ENCODE measurements at regions not wholly inside any gene's neighbourhood (a gene's known extent, or its start where the extent isn't known, plus 50 kb on each side); places are given as distances from the start of the nearest gene placed in this dataset.
"Not testable (repeated sequence)": the region's sequence is repeated elsewhere in the genome, so short reads cannot be mapped to it uniquely, and the experiment has no call there.

GRCh38 chr3:26202169-26202568, 412.3 kb downstream of the OXSM start:
- WGBS: 87% methylated on average over 3 of the region's 3 CpGs
- Histone ChIP-seq H3K36me3 (ENCODE audit: insufficient read depth) (no peaks in the 10 kb centered on the region), H3K27ac (ENCODE audit: low read depth) (no peak overlapping the region), H3K4me3 (ENCODE audit: low read depth, low read length) (no peak overlapping the region), H3K4me1 (ENCODE audit: insufficient read depth) (no peaks in the 10 kb centered on the region)
- DNase-seq (ENCODE audit: extremely low spot score): no peak

DNA sequence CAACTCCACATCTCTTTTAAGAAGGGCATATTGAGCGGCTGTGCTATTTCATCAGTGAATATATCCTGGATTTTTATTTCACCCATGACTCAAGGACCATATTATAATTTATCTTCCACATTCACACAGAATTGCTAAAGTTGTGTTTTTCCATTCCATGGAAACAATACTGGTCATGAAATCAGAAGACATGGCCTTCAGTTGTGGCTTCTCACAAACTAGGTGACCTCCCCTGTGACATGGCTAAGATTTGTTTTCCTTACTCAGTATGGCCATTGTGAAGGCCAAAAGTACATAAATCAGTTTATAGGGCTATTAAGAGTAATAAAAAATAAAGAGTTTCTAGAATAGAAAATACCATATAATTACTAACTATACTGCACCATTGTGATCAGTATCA, 415.6 kb downstream of the OXSM start:
- Histone ChIP-seq H3K4me1 (ENCODE audit: insufficient read depth) (no peaks in the 10 kb centered on the region), H3K4me3 (ENCODE audit: low read depth, low read length) (no peak overlapping the region), H3K27ac (ENCODE audit: low read depth) (no peak overlapping the region), H3K36me3 (ENCODE audit: insufficient read depth) (no peaks in the 10 kb centered on the region)
- WGBS: 98% methylated on average over 1 of the region's 1 CpG
- no peak for DNase-seq (ENCODE audit: extremely low spot score)

- H3K4me1 ChIP-seq (ENCODE audit: insufficient read depth): no peaks in the 10 kb centered on the region
- H3K27ac ChIP-seq (ENCODE audit: low read depth): no peak overlapping the region
- H3K4me3 ChIP-seq (ENCODE audit: low read depth, low read length): no peak overlapping the region
- no peaks in the 10 kb centered on the region for H3K36me3 ChIP-seq (ENCODE audit: insufficient read depth)
- DNase-seq (ENCODE audit: extremely low spot score): no peak
- 62% methylated on average over 4 of the region's 4 CpGs for WGBS
Measured at GRCh38 chr3:26208201-26208600, 414.4 kb upstream of the LRRC3B start.

- H3K27ac ChIP-seq (ENCODE audit: low read depth): no peak overlapping the region
- no peak for DNase-seq (ENCODE audit: extremely low spot score)
- WGBS: 72% methylated on average over 2 of the region's 2 CpGs
- no peaks in the 10 kb centered on the region for H3K36me3 ChIP-seq (ENCODE audit: insufficient read depth)
- H3K4me1 ChIP-seq (ENCODE audit: insufficient read depth): no peaks in the 10 kb centered on the region
- H3K4me3 ChIP-seq (ENCODE audit: low read depth, low read length): no peak overlapping the region
Measured at GRCh38 chr3:26229801-26230200, 392.8 kb upstream of the LRRC3B start.

GRCh38 chr3:26233374-26233773, 389.2 kb upstream of the LRRC3B start:
- no peak for DNase-seq (ENCODE audit: extremely low spot score)
- Histone ChIP-seq H3K4me1 (ENCODE audit: insufficient read depth) (no peaks in the 10 kb centered on the region), H3K4me3 (ENCODE audit: low read depth, low read length) (no peak overlapping the region), H3K27ac (ENCODE audit: low read depth) (no peak overlapping the region), H3K36me3 (ENCODE audit: insufficient read depth) (no peaks in the 10 kb centered on the region)
- 94% methylated on average over 4 of the region's 4 CpGs for WGBS

DNA sequence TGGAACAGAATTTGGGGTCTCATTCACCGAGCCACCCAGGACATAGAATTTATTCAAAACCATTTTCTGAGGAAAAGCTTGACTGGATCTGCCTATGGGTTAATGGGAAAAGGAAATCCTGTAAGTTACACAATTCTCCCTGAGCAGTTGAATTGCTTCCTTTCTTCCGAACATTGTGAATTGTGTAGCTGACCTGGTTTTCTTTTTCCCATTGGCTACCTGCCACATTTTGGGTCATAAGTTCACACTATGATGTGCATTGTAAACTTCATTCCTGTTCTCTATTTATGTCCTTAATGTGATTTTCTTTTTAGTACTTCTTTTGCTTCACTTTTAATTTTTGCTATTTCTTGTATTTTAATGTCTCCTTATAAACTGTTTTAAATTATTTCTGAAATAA, 386.0 kb upstream of the LRRC3B start:
- Histone ChIP-seq H3K4me3 (ENCODE audit: low read depth, low read length) (no peak overlapping the region), H3K36me3 (ENCODE audit: insufficient read depth) (no peaks in the 10 kb centered on the region), H3K4me1 (ENCODE audit: insufficient read depth) (no peaks in the 10 kb centered on the region), H3K27ac (ENCODE audit: low read depth) (no peak overlapping the region)
- no peak for DNase-seq (ENCODE audit: extremely low spot score)
- 24% methylated on average over 2 of the region's 2 CpGs for WGBS

DNA sequence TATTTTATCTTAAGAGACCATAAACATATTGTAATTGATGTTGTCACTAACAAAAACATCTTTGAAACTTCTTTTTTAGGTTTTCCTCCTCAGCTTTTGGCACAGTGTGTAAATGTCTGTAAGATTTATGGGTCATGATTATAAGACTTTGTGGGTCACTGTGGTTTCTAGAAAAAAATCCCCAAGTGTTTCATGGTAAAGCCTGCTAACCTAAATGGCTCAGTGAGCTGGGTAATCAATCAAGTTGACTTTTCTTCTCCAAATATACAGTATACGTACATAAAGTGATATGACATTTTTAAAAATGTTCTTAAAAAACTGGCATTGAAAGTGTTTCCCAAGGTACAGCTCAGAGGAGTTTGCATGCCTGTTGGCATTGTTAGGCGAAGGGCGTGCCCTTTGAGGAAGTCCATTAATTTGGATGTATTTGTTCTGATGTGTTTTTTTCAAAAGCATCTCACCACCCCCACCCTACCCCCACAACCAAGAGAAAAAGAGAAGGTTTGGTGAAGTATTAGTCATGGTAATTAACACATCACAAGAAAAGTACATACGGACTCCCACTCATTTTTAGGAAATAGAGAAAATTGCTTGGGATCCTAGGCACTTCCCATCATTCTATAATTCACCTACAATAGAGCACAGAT, 385.4 kb upstream of the LRRC3B start:
- no peaks in the 10 kb centered on the region for H3K4me1 ChIP-seq (ENCODE audit: insufficient read depth)
- no peak overlapping the region for H3K27ac ChIP-seq (ENCODE audit: low read depth)
- H3K4me3 ChIP-seq (ENCODE audit: low read depth, low read length): no peak overlapping the region
- 68% methylated on average over 4 of the region's 4 CpGs for WGBS
- no peak for DNase-seq (ENCODE audit: extremely low spot score)
- no peaks in the 10 kb centered on the region for H3K36me3 ChIP-seq (ENCODE audit: insufficient read depth)

GRCh38 chr3:26244586-26244985, 378.0 kb upstream of the LRRC3B start:
- WGBS: 83% methylated on average over 14 of the region's 14 CpGs
- H3K27ac ChIP-seq (ENCODE audit: low read depth); H3K36me3 ChIP-seq (ENCODE audit: insufficient read depth); H3K4me3 ChIP-seq (ENCODE audit: low read depth, low read length); DNase-seq (ENCODE audit: extremely low spot score); H3K4me1 ChIP-seq (ENCODE audit: insufficient read depth): not testable (repeated sequence)

DNA sequence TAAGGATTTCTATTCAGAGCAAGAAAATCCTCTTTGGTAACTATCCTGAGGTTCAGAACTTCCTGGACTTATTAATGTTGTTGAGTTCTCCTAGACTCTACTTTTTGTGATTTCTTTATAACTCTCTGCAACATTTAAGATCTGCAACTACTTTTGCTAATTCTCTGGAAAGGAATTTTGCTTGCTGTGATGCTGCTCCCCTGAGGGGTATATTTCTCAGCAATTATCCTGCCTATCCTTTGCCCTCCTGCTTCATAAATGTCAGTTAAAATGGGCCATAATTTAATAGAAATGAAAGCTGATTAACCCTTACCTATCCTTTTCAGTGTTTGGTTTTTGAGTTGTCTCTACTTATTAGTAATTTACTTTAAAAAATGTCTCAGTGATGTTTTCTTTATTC, 377.3 kb upstream of the LRRC3B start:
- no peaks in the 10 kb centered on the region for H3K36me3 ChIP-seq (ENCODE audit: insufficient read depth)
- H3K4me3 ChIP-seq (ENCODE audit: low read depth, low read length): no peak overlapping the region
- no peak overlapping the region for H3K27ac ChIP-seq (ENCODE audit: low read depth)
- H3K4me1 ChIP-seq (ENCODE audit: insufficient read depth): no peaks in the 10 kb centered on the region
- no peak for DNase-seq (ENCODE audit: extremely low spot score)

DNA sequence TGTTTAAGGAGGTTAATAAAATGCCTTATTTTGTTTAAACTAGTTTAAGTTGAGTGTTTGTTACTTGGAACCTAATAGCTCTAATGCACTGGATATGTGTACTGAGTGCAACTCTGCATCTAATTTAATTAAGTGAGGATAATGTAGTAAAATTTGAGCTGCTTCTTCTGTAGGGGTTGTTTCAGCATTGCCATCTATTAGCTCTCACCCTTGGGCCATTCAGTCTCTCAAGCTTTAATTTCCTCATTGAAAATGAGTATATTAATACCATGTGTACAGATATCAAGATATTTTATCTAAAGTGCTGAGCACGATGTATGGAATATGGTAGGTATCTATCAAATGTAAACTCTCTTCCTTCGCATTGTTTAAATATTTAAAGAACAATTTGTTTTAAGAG, 375.7 kb upstream of the LRRC3B start:
- H3K4me3 ChIP-seq (ENCODE audit: low read depth, low read length): no peak overlapping the region
- 90% methylated on average over 2 of the region's 2 CpGs for WGBS
- no peaks in the 10 kb centered on the region for H3K36me3 ChIP-seq (ENCODE audit: insufficient read depth)
- H3K4me1 ChIP-seq (ENCODE audit: insufficient read depth): no peaks in the 10 kb centered on the region
- no peak overlapping the region for H3K27ac ChIP-seq (ENCODE audit: low read depth)
- DNase-seq (ENCODE audit: extremely low spot score): no peak

GRCh38 chr3:26247712-26248111, 374.9 kb upstream of the LRRC3B start:
- no peak for DNase-seq (ENCODE audit: extremely low spot score)
- Histone ChIP-seq H3K4me3 (ENCODE audit: low read depth, low read length) (no peak overlapping the region), H3K4me1 (ENCODE audit: insufficient read depth) (no peaks in the 10 kb centered on the region), H3K36me3 (ENCODE audit: insufficient read depth) (no peaks in the 10 kb centered on the region), H3K27ac (ENCODE audit: low read depth) (no peak overlapping the region)
- WGBS: 29% methylated on average over 3 of the region's 3 CpGs

DNA sequence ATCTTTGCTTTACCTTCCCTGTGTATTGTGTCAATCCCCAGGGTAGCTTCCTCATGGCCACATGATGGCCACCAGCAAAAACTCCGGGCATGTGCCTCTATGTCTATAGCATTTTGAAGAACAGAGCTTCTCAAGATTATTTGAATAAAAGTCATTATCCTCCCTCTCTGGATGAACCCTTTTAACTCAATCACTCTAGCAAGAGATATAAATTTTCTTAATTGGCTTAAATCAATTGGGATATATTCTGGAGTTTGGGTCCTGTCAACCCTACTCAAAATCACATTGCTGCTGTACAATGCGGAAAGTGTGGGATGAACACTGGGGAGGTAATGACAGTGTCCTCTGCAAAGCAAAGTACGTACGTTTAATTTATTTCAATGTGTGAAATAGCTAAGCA, 370.6 kb upstream of the LRRC3B start:
- 90% methylated on average over 4 of the region's 4 CpGs for WGBS
- Histone ChIP-seq H3K4me3 (ENCODE audit: low read depth, low read length) (no peak overlapping the region), H3K4me1 (ENCODE audit: insufficient read depth) (no peaks in the 10 kb centered on the region), H3K36me3 (ENCODE audit: insufficient read depth) (no peaks in the 10 kb centered on the region), H3K27ac (ENCODE audit: low read depth) (no peak overlapping the region)
- DNase-seq (ENCODE audit: extremely low spot score): no peak

GRCh38 chr3:26256224-26256623, 366.3 kb upstream of the LRRC3B start:
- H3K36me3 ChIP-seq (ENCODE audit: insufficient read depth): no peaks in the 10 kb centered on the region
- no peak overlapping the region for H3K27ac ChIP-seq (ENCODE audit: low read depth)
- no peak for DNase-seq (ENCODE audit: extremely low spot score)
- no peaks in the 10 kb centered on the region for H3K4me1 ChIP-seq (ENCODE audit: insufficient read depth)
- no peak overlapping the region for H3K4me3 ChIP-seq (ENCODE audit: low read depth, low read length)
- WGBS: 93% methylated on average over 3 of the region's 3 CpGs

DNA sequence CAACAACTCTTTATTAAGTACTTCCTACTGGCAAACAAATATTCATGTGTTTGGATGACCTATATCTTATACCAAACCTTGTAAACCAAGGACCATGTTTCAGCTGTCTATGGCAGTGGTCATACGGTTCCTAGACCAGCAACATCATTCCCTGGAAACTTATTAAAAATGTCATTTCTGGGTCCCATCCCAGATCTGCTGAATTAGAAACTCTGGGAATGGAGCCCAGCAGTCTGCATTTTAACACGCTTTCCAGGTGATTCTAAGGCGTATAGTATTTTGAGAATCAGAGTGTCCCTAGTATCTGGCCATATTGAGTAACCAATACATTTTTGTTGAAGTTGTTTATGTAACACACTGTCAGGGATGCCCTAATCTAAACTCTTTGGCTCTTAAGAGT, 363.4 kb upstream of the LRRC3B start:
- WGBS: 67% methylated on average over 3 of the region's 3 CpGs

GRCh38 chr3:26260139-26260538, 362.4 kb upstream of the LRRC3B start:
- 11% methylated on average over 1 of the region's 1 CpG for WGBS
- DNase-seq (ENCODE audit: extremely low spot score): no peak
- H3K4me1 ChIP-seq (ENCODE audit: insufficient read depth): no peaks in the 10 kb centered on the region

More for the DNA sequence above, 363.4 kb upstream of the LRRC3B start:
- H3K4me3 ChIP-seq (ENCODE audit: low read depth, low read length): no peak overlapping the region
- H3K27ac ChIP-seq (ENCODE audit: low read depth): no peak overlapping the region
- DNase-seq (ENCODE audit: extremely low spot score): no peak
- no peaks in the 10 kb centered on the region for H3K36me3 ChIP-seq (ENCODE audit: insufficient read depth)
- no peaks in the 10 kb centered on the region for H3K4me1 ChIP-seq (ENCODE audit: insufficient read depth)

More at GRCh38 chr3:26260139-26260538, 362.4 kb upstream of the LRRC3B start:
- H3K27ac ChIP-seq (ENCODE audit: low read depth): no peak overlapping the region
- H3K4me3 ChIP-seq (ENCODE audit: low read depth, low read length): no peak overlapping the region
- no peaks in the 10 kb centered on the region for H3K36me3 ChIP-seq (ENCODE audit: insufficient read depth)
